Stomach (tissue), 4 donors: ENCODE measurements at regions not wholly inside any gene's neighbourhood (a gene's known extent, or its start where the extent isn't known, plus 50 kb on each side); places are given as distances from the start of the nearest gene placed in this dataset.

Source experiments
- POLR2AphosphoS5 ChIP-seq, 3 donors: sonication (generic); formaldehyde crosslinking; IDR thresholded peaks; one replicate each; pipeline ENCODE4 v1.6.1; 2016; ENCODE audit warnings: antibody characterized with exemption in 3 of 3
- TF ChIP-seq, protein P1 (sequence below), 7 experiments: fragments of 450-650 bp in 4 of 7; fragments of 200-600 bp in 3 of 7; sonication (generic) in 3 of 7; IDR thresholded peaks; one replicate each; pipeline ENCODE4 v1.5.1; 2016 to 2019; ENCODE audit warnings: antibody characterized with exemption in 7 of 7, control low read depth in 2 of 7, mild to moderate bottlenecking in 1 of 7

DNA sequence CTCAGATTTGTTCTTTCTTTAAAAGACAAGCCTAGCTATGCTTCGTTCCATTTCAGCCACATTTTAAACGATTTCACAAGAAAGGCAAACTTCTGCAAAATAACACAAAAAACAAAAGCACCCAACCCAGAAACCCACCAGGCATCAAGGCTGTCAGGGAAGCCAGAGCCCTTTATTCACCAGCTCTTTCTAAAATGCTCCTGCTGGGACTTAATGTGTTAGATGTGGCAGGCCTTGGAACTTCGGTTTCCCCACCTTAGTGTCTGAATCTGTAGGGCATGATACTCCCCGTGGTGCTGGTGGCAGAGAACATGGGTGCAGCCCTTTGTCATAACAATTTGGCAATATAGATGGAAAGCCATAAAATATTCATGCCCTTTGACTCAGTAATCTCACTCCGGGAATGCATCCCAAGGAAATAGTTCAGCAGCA, 56.8 kb upstream of the LCTL start:
- TF ChIP-seq, protein P1, sequence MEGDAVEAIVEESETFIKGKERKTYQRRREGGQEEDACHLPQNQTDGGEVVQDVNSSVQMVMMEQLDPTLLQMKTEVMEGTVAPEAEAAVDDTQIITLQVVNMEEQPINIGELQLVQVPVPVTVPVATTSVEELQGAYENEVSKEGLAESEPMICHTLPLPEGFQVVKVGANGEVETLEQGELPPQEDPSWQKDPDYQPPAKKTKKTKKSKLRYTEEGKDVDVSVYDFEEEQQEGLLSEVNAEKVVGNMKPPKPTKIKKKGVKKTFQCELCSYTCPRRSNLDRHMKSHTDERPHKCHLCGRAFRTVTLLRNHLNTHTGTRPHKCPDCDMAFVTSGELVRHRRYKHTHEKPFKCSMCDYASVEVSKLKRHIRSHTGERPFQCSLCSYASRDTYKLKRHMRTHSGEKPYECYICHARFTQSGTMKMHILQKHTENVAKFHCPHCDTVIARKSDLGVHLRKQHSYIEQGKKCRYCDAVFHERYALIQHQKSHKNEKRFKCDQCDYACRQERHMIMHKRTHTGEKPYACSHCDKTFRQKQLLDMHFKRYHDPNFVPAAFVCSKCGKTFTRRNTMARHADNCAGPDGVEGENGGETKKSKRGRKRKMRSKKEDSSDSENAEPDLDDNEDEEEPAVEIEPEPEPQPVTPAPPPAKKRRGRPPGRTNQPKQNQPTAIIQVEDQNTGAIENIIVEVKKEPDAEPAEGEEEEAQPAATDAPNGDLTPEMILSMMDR (IDR thresholded peaks at IDR 0.05) = no peak
- no peak for TF ChIP-seq POLR2AphosphoS5 (IDR thresholded peaks at IDR 0.05)
